Ascending aorta (tissue), 2 donors: ENCODE measurements at regions not wholly inside any gene's neighbourhood (a gene's known extent, or its start where the extent isn't known, plus 50 kb on each side); places are given as distances from the start of the nearest gene placed in this dataset.
A peak's percentile ranks its signal among the peaks of the same experiment; 100 is the strongest.

Experiments used
- DNase-seq, 2 donors: peaks; one replicate each; pipeline ENCODE4 v3.0.0-alpha.2; 2019; ENCODE audit warnings: low spot score in 2 of 2
- H3K27ac ChIP-seq, 2 donors: fragments of 200-600 bp; sonication (generic); one replicate each; pipeline ENCODE4 v1.5.1; 2016 to 2017; ENCODE audit warnings: mild to moderate bottlenecking in 1 of 2
- H3K27me3 ChIP-seq: fragments of 200-600 bp; sonication (generic); one replicate; pipeline ENCODE4 v1.5.1; 2017
- H3K36me3 ChIP-seq, 2 donors: fragments of 200-600 bp; sonication (generic); one replicate each; pipeline ENCODE4 v1.5.1; 2016
- H3K4me1 ChIP-seq, 2 donors: fragments of 200-600 bp; sonication (generic); one replicate each; pipeline ENCODE4 v1.5.1; 2016 to 2017; ENCODE audit warnings: mild to moderate bottlenecking in 1 of 2
- H3K4me3 ChIP-seq, 2 donors: fragments of 200-600 bp; sonication (generic); one replicate each; pipeline ENCODE4 v1.5.1; 2016 to 2017; ENCODE audit warnings: mild to moderate bottlenecking in 1 of 2
- H3K9me3 ChIP-seq, 2 donors: fragments of 200-600 bp; sonication (generic); one replicate each; pipeline ENCODE4 v1.5.1; 2016
- intact Hi-C: fragments of 100-400 bp; cut with DNase I; formaldehyde crosslinking; loops from one replicate; pipeline ENCODE4 v1.15.1; 2023
- TF ChIP-seq, protein P1 (sequence below), 3 experiments: fragments of 200-600 bp in 2 of 3; fragments of 450-650 bp in 1 of 3; sonication (generic) in 2 of 3; IDR thresholded peaks; one replicate each; pipeline ENCODE4 v1.5.1; 2016 to 2019; ENCODE audit warnings: antibody characterized with exemption in 3 of 3, mild to moderate bottlenecking in 1 of 3, moderate library complexity in 1 of 3

DNA sequence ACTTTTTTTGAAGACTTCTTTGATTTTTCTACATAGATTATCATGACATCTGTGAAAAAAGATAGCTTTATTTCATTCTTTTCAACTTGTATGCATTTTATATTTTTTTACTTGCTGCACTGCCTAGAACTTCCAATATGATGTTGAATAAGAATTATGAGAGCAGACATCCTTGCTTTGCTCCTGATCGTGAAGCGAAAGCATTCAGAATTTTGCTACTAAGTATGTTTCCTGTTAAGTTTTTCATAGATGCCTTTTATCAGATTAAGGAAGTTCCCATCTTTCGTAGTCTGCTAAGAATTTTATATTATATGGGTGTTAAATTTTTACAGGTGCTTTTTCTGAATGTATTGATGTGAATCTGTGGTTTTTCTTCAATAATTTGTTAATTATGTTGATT lies 163.4 kb upstream of the GADL1 start:
- no peaks in the 10 kb centered on the region for H3K36me3 ChIP-seq
- peaks cover 0 to 19% of the 10 kb centered on the region in 2 donors for H3K9me3 ChIP-seq
- H3K27ac ChIP-seq: no peak overlapping the region
- no peak for DNase-seq
- H3K27me3 ChIP-seq: no peaks in the 10 kb centered on the region
- intact Hi-C loops: no loop called here
- TF ChIP-seq, protein P1, sequence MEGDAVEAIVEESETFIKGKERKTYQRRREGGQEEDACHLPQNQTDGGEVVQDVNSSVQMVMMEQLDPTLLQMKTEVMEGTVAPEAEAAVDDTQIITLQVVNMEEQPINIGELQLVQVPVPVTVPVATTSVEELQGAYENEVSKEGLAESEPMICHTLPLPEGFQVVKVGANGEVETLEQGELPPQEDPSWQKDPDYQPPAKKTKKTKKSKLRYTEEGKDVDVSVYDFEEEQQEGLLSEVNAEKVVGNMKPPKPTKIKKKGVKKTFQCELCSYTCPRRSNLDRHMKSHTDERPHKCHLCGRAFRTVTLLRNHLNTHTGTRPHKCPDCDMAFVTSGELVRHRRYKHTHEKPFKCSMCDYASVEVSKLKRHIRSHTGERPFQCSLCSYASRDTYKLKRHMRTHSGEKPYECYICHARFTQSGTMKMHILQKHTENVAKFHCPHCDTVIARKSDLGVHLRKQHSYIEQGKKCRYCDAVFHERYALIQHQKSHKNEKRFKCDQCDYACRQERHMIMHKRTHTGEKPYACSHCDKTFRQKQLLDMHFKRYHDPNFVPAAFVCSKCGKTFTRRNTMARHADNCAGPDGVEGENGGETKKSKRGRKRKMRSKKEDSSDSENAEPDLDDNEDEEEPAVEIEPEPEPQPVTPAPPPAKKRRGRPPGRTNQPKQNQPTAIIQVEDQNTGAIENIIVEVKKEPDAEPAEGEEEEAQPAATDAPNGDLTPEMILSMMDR (IDR thresholded peaks at IDR 0.05): no peak
- H3K4me1 ChIP-seq: no peaks in the 10 kb centered on the region
- H3K4me3 ChIP-seq: no peak overlapping the region

DNA sequence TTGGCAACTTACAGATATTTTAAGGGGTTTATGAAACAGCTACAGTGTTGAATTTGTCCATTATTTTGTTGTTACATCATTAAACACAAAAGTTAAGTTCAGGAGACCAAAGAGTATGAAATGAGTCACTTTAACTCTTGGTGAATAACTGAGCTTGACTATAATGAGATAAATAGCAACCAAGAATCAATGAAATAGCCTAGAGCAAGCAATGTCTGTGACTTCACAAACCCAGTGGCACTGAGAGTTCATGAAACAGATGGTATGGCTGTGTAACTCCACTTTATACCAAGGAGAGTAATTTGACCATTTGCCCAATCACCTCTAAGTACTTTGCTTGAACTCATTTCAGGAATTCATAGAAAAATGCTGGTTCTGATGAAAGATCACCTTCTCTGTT lies 169.6 kb upstream of the GADL1 start:
- intact Hi-C loops: no loop called here
- Histone ChIP-seq H3K4me1 (no peaks in the 10 kb centered on the region), H3K36me3 (no peaks in the 10 kb centered on the region), H3K4me3 (no peak overlapping the region), H3K9me3 (peaks cover 0 to 8% of the 10 kb centered on the region in 2 donors), H3K27ac (no peak overlapping the region), H3K27me3 (no peaks in the 10 kb centered on the region)
- TF ChIP-seq, protein P1 (IDR thresholded peaks at IDR 0.05): no peak
- DNase-seq: no peak

DNA sequence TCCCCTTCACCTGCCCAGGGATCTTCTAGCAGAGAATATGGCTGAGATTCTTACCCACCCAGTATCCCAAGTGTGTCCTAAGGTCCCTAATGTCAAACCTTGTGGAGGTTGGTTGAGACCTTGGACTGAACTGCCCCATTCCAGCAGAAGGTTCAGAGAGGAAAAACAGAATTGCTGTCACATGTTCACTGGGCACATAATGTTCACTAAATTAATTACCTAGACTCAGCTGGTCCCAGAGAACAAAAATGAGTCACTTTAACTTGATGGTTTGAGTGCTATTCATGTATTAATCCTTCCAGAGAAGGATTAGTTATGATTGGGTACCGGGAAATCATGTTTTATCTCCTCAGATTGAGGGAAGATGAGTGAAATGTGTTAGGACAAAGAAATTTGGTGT lies 171.3 kb upstream of the GADL1 start:
- Histone ChIP-seq H3K36me3 (no peaks in the 10 kb centered on the region), H3K9me3 (no peaks in the 10 kb centered on the region), H3K27ac (no peak overlapping the region), H3K4me1 (no peaks in the 10 kb centered on the region), H3K27me3 (no peaks in the 10 kb centered on the region), H3K4me3 (no peak overlapping the region)
- TF ChIP-seq, protein P1 (IDR thresholded peaks at IDR 0.05): no peak
- intact Hi-C loops: no loop called here
- DNase-seq: no peak

DNA sequence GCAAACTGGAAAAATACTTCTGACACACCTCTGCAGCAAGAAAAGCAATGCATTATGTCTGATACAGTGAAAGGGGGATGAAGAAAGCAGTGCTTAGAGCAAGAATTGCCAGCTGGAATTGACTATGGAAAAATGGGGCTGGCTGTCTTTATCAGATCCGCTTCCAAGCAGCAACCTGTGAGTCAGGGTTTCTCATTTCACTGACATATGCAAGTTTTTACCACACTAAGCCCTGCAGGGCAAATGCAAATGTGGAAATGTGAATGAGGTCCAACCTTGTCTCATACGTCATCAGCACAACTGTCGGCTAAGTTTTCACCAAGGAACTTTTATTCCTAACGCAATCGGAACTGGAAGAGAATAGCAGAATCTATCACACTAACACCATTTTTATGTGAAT lies 172.5 kb upstream of the GADL1 start:
- intact Hi-C loops: no loop called here
- TF ChIP-seq, protein P1 (IDR thresholded peaks at IDR 0.05): no peak
- DNase-seq: peak in 1 of 2 donors; percentile 74
- H3K9me3 ChIP-seq: no peaks in the 10 kb centered on the region
- H3K27ac ChIP-seq: no peak overlapping the region
- no peaks in the 10 kb centered on the region for H3K4me1 ChIP-seq
- H3K27me3 ChIP-seq: no peaks in the 10 kb centered on the region
- no peak overlapping the region for H3K4me3 ChIP-seq
- H3K36me3 ChIP-seq: no peaks in the 10 kb centered on the region

DNA sequence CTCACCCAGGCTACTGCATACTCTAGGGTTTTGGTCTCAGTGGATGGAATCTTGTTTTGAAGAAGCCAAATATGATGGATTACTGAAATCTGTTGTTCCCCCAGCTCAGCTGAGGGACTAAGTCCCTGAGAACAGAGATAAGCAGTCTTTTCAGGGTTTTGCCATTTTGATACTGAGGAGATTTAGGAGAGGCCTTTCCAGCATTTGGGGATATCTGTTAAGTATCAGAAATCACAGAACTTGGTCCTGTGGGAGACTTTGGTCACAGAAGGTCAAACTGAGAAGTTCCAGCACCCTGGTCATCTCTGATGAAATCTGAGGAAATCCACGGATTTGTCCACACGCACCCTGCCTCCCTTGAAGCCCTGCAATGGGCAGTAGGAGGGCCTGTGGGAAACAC lies 181.0 kb upstream of the GADL1 start:
- no peaks in the 10 kb centered on the region for H3K27me3 ChIP-seq
- H3K4me1 ChIP-seq: no peaks in the 10 kb centered on the region
- TF ChIP-seq, protein P1 (IDR thresholded peaks at IDR 0.05): no peak
- intact Hi-C loops: no loop called here
- H3K36me3 ChIP-seq: no peaks in the 10 kb centered on the region
- no peaks in the 10 kb centered on the region for H3K9me3 ChIP-seq
- DNase-seq: no peak
- H3K27ac ChIP-seq: no peak overlapping the region
- no peak overlapping the region for H3K4me3 ChIP-seq

DNA sequence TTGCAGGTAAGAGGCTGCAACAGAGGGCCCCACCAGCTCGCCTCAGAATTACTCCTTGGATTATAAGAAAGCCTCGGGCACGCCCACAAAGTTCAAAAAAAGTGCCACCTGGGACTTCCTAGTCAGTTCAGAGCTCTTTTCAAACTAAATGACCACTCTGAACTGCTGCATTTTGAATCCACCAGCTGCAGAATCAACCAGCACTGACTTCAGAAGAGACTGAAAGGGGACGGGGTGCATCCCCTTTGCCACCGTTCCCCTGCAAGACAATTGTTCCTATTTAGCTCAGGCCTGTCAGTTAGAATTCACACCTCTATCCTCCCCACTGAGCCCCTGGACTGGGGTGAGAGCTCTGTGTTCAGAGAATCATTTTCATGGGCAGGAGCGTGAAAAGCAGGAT lies 181.4 kb upstream of the GADL1 start:
- Histone ChIP-seq H3K4me3 (no peak overlapping the region), H3K4me1 (no peaks in the 10 kb centered on the region), H3K27me3 (no peaks in the 10 kb centered on the region), H3K36me3 (no peaks in the 10 kb centered on the region), H3K9me3 (no peaks in the 10 kb centered on the region), H3K27ac (no peak overlapping the region)
- TF ChIP-seq, protein P1 (IDR thresholded peaks at IDR 0.05): no peak
- no peak for DNase-seq
- intact Hi-C loops: no loop called here
